Activated T-cell treated with anti-CD3 and anti-CD28 coated beads, Interleukin-2, amount 50 U/mL, for 1 hour (primary cell): ENCODE measurements at regions not wholly inside any gene's neighbourhood (a gene's known extent, or its start where the extent isn't known, plus 50 kb on each side); places are given as distances from the start of the nearest gene placed in this dataset.

Source experiments
- DNase-seq: peaks from one replicate; pipeline ENCODE4 v3.0.0-alpha.2; 2020

- DNase-seq = peak; percentile 54
Observed at GRCh38 chr9:129336601-129337331, 158.7 kb upstream of the IER5L start.

- no peak for DNase-seq
Observed at GRCh38 chr9:129336130-129336528, 158.1 kb upstream of the IER5L start.

- no peak for DNase-seq
Observed at GRCh38 chr9:129335464-129336129, 157.5 kb upstream of the IER5L start.

- peak; percentile 43 for DNase-seq
Observed at GRCh38 chr9:129334105-129334935, 156.3 kb upstream of the IER5L start.

- no peak for DNase-seq
Observed at GRCh38 chr9:129333617-129334104, 155.6 kb upstream of the IER5L start.

GRCh38 chr9:129332581-129332980, 154.5 kb upstream of the IER5L start:
- DNase-seq = no peak

GRCh38 chr9:129331772-129332500, 153.9 kb upstream of the IER5L start:
- DNase-seq = no peak

GRCh38 chr9:129331493-129331765, 153.4 kb upstream of the IER5L start:
- no peak for DNase-seq

GRCh38 chr9:129330711-129331492, 152.8 kb upstream of the IER5L start:
- no peak for DNase-seq

- no peak for DNase-seq
Observed at GRCh38 chr9:129328355-129329042, 150.4 kb upstream of the IER5L start.

- no peak for DNase-seq
Observed at GRCh38 chr9:129327552-129328328, 149.7 kb upstream of the IER5L start.

GRCh38 chr9:129326061-129327005, 148.3 kb upstream of the IER5L start:
- no peak for DNase-seq

GRCh38 chr9:129324808-129325502, 146.9 kb upstream of the IER5L start:
- no peak for DNase-seq

GRCh38 chr9:129323999-129324553, 146.0 kb upstream of the IER5L start:
- DNase-seq = no peak

- DNase-seq = no peak
Observed at GRCh38 chr9:129323376-129323998, 145.4 kb upstream of the IER5L start.

- DNase-seq = no peak
Observed at GRCh38 chr9:129322641-129323375, 144.7 kb upstream of the IER5L start.

GRCh38 chr9:129322022-129322621, 144.1 kb upstream of the IER5L start:
- DNase-seq = peak; percentile 19
